ENCODE measurements at regions not wholly inside any gene's neighbourhood (a gene's known extent, or its start where the extent isn't known, plus 50 kb on each side); places are given as distances from the start of the nearest gene placed in this dataset.

DNA sequence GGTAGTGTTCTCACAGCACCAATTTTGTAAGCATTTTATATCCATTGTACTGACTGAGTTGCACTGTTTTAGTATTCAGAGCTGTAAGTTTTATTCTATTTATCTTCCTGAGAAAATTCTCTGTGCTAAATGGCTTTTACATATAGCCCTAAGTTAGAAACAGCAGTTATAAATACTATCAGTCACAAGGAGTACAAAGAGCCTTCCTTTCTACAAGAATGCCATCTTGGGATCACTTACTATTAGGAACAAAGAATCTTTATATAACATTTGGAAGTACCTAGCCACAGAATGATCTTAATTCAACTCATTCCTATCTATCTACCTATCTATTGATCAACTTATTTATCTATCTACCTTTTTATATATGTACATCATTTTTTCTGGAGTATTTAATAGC lies 423.9 kb upstream of the RGS18 start:
- intact Hi-C loops (cut with micrococcal nuclease; ENCODE audit: unreplicated experiment), result no loop called here
- ChIA-PET POLR2A (no interaction called here), CTCF (ENCODE audit: low intra/inter-chr PET ratio, low total read pairs) (no interaction called here)

More for the DNA sequence above, 423.9 kb upstream of the RGS18 start:
- in situ Hi-C loops (cut with HindIII; ENCODE audit: extremely low pct_ligation_motif_present, low pct_unique_long_range_greater_than_20kb), result no loop called here
- no peaks in the 10 kb centered on the region for H3K9me3 ChIP-seq (ENCODE audit: low read length)
- ATAC-seq (no peak), FAIRE-seq (no peak), DNase-seq (ENCODE audit: low spot score) (no peak)
- H3K4me2 ChIP-seq (ENCODE audit: low read depth, low read length), result no peak overlapping the region
- no peak overlapping the region for H3K4me3 ChIP-seq (replicated peaks in 1 of 3; ENCODE audit: insufficient read depth in 1 of 3, low read depth in 2 of 3, low read length in 3 of 3)
- no TSS peak for BruUV-seq (replicated peaks)
- no peak overlapping the region for H2AFZ ChIP-seq (ENCODE audit: low read length)
- no peak overlapping the region for H3K27ac ChIP-seq (ENCODE audit: extremely low read length, insufficient read depth, low read length)
- no peaks in the 10 kb centered on the region for H4K20me1 ChIP-seq (ENCODE audit: insufficient read depth, low read length)
- H3K4me1 ChIP-seq (ENCODE audit: insufficient read depth, low read length), result no peaks in the 10 kb centered on the region
- no peaks in the 10 kb centered on the region for H3K79me2 ChIP-seq (ENCODE audit: insufficient read depth, low read length)
- no peaks in the 10 kb centered on the region for H3K27me3 ChIP-seq (ENCODE audit: control insufficient read depth in 1 of 2, insufficient read depth in 2 of 2, low read length in 2 of 2)
- TF ChIP-seq ZNF670 (CRISPR knock-in tag; IDR thresholded peaks at IDR 0.05; ENCODE audit: borderline replicate concordance), result no peak
- TF ChIP-seq ZXDC (CRISPR knock-in tag; IDR thresholded peaks at IDR 0.05), result no peak
- no peak for TF ChIP-seq KDM1A (CRISPR knock-in tag; IDR thresholded peaks at IDR 0.05)
- TF ChIP-seq KAT7 (CRISPR knock-in tag; IDR thresholded peaks at IDR 0.05; ENCODE audit: borderline replicate concordance), result no peak
- TF ChIP-seq, protein P1, sequence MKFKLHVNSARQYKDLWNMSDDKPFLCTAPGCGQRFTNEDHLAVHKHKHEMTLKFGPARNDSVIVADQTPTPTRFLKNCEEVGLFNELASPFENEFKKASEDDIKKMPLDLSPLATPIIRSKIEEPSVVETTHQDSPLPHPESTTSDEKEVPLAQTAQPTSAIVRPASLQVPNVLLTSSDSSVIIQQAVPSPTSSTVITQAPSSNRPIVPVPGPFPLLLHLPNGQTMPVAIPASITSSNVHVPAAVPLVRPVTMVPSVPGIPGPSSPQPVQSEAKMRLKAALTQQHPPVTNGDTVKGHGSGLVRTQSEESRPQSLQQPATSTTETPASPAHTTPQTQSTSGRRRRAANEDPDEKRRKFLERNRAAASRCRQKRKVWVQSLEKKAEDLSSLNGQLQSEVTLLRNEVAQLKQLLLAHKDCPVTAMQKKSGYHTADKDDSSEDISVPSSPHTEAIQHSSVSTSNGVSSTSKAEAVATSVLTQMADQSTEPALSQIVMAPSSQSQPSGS (CRISPR knock-in tag; IDR thresholded peaks at IDR 0.05), result no peak
- TF ChIP-seq TFDP1 (CRISPR knock-in tag; IDR thresholded peaks at IDR 0.05; ENCODE audit: borderline replicate concordance), result no peak
- no peak for TF ChIP-seq RXRA (CRISPR knock-in tag; IDR thresholded peaks at IDR 0.05)
- no peak for TF ChIP-seq SMC3 (IDR thresholded peaks at IDR 0.05; ENCODE audit: low read length)
- TF ChIP-seq KAT2B (IDR thresholded peaks at IDR 0.05; ENCODE audit: borderline replicate concordance, low read depth, low read length), result no peak
- TF ChIP-seq DNMT1 (CRISPR knock-in tag; IDR thresholded peaks at IDR 0.05), result no peak
- no peak for TF ChIP-seq HDAC6 (IDR thresholded peaks at IDR 0.05; ENCODE audit: low read depth, low read length)
- TF ChIP-seq ZNF460 (CRISPR knock-in tag; IDR thresholded peaks at IDR 0.05; ENCODE audit: borderline replicate concordance), result no peak
- no peak for TF ChIP-seq MNT (IDR thresholded peaks at IDR 0.05)
- no peak for TF ChIP-seq TBP (CRISPR knock-in tag; IDR thresholded peaks at IDR 0.05)
- no peak for TF ChIP-seq SUZ12 (IDR thresholded peaks at IDR 0.05; ENCODE audit: low read depth, low read length)
- no peak for TF ChIP-seq NRL (CRISPR knock-in tag; IDR thresholded peaks at IDR 0.05; ENCODE audit: borderline replicate concordance)
- no peak for TF ChIP-seq PITX1 (CRISPR knock-in tag; IDR thresholded peaks at IDR 0.05)
- no peak for TF ChIP-seq ZNF672 (CRISPR knock-in tag; IDR thresholded peaks at IDR 0.05)
- no peak for TF ChIP-seq NR2C2 (CRISPR knock-in tag; IDR thresholded peaks at IDR 0.05; ENCODE audit: borderline replicate concordance)
- no peak for TF ChIP-seq CREM (IDR thresholded peaks at IDR 0.05)
- no peak for TF ChIP-seq CREM (CRISPR knock-in tag; IDR thresholded peaks at IDR 0.05)
- no peaks in the 10 kb centered on the region for H3K36me3 ChIP-seq (replicated peaks in 1 of 2; ENCODE audit: control insufficient read depth in 1 of 2, insufficient read depth in 2 of 2, low read length in 2 of 2)
- H3K9ac ChIP-seq (ENCODE audit: insufficient read depth, low read depth, low read length), result no peak overlapping the region

Measured in HepG2 (cell line).